ENCODE measurements at regions not wholly inside any gene's neighbourhood (a gene's known extent, or its start where the extent isn't known, plus 50 kb on each side); places are given as distances from the start of the nearest gene placed in this dataset.
A peak's percentile ranks its signal among the peaks of the same experiment; 100 is the strongest.
"Not testable (repeated sequence)": the region's sequence is repeated elsewhere in the genome, so short reads cannot be mapped to it uniquely, and the experiment has no call there.

DNA sequence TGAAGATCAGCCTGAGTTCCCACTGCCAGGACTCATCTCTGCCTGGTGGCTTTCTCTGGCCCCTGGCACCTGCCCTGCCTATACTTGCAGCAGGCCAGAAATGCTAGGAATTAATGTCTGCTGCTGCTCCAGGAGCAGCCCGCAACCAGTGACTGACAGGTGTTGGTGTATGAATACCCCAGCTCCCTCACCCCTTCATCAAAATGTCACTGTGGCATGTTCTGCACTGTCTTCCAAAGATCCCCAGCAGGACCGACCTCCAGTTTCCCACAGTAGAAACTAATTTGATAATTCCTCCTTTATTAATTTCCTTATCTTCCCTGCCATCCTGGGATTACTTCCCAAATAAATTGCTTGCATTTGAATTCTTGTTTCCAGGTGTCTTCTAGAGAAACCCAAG lies 425.4 kb downstream of the BCOR start:
- DNase-seq (ENCODE audit: low spot score) = no peak

DNA sequence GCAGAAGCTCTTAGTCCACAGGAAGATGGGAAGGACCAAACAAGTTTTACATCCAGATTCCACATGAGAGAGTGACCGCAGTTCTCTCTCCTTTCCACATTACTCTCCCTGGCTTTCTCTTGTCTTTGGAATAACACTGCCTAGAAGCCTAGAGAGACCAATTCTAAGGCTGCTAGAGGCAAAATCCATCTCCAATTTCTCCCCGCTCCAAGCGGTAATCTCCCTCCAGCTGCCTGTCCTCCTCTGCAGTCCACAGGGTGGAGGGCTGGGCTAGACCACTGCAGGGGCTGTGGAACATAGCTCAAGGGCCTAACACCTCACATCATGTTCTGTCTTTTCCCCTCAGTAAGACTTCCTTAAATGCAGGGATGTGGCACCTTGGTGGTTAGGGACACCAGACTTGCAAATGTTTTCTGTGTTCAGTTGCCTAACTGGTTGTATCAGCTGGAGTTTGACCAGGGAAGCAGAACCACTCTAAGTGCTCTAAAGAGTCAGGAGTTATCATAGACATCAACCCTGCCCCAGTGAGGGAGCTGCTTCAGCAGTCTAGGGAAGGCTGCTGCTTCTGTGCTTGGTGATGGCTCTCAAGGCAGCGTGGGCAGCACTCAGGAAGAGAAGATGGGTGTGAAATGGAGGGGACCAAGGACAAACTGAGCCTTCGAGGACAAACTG lies 423.1 kb downstream of the BCOR start:
- DNase-seq (ENCODE audit: low spot score) = no peak

- no peak for DNase-seq (ENCODE audit: low spot score)
These were observed 422.6 kb downstream of the BCOR start for GRCh38 chrX:39675162-39675553.

- no peak for DNase-seq (ENCODE audit: low spot score)
These were observed 422.1 kb downstream of the BCOR start for GRCh38 chrX:39675619-39676018.

DNA sequence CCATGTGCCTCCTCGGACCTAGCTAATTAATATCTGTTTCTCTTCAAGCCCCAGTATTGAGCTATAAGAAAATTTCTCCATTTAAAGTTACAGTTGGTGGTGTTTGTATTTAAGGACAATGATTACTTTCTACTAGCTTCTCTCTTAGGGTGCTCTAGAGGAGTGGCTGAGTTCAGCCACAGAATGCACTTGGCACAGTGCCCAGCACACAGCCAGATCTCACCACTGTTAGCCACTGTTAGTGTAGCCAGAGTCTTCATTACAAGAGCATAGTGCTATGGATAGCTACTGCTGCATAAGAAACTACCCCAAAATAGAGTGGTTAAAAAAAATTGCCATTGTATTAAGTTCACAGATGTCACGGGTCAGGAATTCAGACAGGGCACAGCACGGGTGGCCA lies 421.3 kb downstream of the BCOR start:
- DNase-seq (ENCODE audit: low spot score) = no peak

GRCh38 chrX:39677585-39677977 lies 420.2 kb downstream of the BCOR start:
- no peak for DNase-seq (ENCODE audit: low spot score)

DNA sequence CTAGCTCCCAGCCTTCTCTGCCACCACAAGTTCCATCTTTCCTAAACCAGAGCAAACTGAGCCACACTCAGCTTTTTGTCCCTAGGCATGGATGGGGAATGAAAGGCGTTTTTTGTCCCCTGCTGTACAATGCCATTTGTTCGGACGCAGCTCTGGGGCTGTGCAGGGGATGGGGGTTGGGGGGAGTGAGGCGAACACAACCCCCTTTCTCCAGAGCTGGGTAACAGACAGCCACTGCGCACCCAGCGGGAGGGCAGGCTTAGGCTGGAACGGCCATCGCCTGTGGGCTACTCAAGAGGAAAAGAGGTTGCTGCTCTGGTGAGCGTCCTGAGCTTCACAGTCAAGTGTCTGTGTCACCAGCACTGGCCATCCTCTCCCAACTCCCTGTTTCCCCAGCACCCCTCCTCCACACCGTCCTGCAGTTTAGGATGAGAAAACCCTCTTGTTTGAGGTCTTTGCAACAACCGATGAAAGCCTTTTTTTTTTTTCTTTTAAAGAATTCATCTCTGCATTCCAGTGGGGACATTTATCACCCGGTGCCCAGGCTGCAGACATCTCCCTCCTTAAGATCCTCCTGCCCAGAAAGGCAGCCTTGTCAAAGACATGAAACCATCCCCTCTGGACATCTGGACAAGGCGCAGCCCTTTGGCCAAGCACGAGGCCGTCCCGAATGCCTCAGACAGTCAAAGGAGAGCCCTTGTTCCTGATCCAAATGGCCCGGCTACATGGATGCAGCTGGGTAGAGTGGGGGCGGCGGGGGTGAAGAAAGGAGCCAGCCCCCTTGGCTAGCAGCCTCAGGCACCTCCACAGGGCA lies 419.6 kb downstream of the BCOR start:
- peak; percentile 42 for DNase-seq (ENCODE audit: low spot score)

DNA sequence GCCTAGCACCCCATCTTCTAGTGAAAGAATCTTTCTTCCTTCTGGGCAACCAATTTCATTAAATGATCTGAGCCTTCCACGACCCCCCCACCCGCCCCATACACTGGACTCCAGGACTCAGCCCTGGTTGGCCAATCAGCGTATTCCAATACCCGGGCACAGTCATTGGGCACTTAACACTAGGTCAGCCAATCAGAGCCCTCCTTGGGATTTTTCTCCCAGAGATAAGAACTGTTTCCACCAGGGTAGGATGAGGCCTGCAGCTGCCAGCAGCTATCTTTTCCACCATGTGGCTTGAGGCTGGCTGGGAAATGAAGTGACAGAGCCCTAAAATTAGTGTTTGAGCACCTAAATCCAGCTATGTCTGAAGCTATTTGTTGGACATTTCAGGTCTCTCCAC lies 418.8 kb downstream of the BCOR start:
- no peak for DNase-seq (ENCODE audit: low spot score)

GRCh38 chrX:39679497-39680157 lies 418.1 kb downstream of the BCOR start:
- no peak for DNase-seq (ENCODE audit: low spot score)

DNA sequence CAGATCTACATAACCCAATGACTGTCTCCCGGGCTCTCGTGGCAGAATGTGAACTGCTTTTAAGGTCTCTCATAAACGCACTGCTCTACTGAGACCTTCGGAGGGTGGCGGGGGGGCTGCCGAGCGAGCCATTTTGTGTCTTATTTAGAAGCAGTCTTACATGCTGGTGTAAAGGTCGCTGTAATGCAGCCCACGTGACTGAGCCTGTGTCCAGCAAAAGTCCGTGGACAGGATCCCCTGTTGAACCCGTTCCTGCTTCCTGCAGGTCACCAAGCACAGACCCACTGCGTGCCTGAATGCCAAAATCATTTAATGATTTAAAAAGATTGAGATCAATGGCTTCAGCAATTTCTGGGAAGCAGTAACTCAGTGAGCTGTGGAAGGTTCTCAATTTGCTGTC lies 415.9 kb downstream of the BCOR start:
- no peak for DNase-seq (ENCODE audit: low spot score)

DNA sequence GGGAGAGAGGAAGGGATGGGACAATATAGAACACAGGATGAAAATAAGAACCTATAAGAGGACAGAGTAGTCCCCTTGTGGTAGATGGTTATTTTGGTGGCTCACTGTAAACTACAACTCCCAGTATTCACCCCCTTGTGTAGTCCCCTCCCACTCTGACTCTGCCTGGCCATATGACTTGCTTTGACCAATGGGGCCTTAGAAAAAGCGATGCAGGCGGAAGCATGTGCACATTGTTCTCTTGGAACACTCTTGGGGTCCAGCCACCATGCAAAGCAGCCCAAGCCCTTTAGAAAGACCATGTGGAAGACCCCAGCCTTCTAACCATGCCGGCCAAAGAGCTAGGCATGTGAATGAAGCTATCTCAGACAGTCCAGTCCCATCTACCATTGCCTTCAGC lies 415.0 kb downstream of the BCOR start:
- no peak for DNase-seq (ENCODE audit: low spot score)

DNA sequence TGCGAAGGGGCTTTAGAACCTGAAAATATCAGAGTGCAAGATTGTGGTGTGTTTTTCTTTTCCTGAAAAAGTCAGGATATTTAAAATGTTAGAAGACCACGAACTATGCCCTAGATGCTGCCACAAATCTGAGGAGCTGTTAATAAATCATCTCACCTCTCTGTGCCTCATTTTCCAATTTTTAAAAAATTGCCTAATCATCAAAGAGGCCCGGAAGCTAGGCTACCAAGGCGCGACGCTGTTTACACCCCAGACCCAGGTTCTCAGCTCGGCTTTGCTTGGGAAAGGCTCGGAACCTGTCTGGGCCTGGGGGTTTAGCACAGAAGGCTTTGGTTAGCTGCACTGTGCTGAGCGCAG lies 409.6 kb downstream of the BCOR start:
- no peak for DNase-seq (ENCODE audit: low spot score)

GRCh38 chrX:39688576-39689375 lies 409.0 kb downstream of the BCOR start:
- peak; percentile 50 for DNase-seq (ENCODE audit: low spot score)

DNA sequence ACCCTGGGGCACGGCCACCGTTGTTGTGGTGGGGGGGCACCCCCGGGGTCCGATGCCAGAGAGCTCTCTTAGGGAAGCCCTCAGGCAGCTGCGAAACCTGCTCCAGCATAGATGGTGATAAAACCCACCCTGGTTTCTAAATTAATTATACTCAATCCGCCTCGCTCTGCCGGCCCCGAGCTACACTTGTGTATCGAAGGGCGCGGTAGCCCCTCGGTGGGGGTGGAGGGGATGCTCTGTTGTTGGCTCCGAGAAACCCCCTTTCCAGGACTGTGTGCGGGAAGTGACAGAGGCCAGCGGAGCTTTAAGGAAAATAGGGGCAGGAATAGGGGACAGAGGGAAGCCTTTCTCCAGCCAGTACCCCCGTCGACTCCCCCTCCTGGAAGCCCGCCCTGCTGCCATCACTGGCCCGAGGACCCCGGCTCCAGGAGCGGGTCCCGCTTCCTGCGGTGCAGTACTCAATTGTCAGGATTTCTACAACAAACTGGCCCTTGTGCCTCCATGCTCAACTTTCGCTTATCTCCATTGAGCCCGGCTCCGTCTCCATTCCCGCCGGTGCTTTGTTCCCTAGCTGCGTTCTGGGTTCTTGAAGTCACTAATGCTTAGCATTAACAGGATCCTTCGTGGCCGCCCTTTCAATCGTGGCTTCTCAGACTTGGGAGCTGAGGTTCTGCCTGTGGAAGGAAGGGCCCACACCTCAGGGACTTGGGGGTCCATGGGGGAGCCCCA lies 408.2 kb downstream of the BCOR start:
- no peak for DNase-seq (ENCODE audit: low spot score)

- no peak for DNase-seq (ENCODE audit: low spot score)
These were observed 407.0 kb downstream of the BCOR start for GRCh38 chrX:39690541-39691415.

DNA sequence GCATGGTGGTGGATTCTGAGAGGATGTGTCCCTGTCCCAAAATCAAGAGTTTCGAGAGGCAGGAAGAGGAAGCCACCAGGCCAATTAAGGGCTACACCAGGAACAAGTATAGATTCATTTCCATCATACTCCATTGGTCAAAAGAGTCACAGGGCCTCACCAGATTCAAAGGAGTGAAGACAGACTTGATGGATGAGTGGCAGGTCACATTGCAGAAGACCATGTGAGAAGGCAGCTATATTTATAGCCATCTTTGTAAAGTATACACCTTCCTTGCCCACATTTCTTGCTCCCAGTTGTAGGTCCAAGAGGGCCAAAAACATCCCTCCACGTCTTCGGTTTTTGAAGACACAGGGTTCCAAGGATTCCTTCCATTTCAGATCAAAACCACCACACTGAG lies 406.0 kb downstream of the BCOR start:
- no peak for DNase-seq (ENCODE audit: low spot score)

DNA sequence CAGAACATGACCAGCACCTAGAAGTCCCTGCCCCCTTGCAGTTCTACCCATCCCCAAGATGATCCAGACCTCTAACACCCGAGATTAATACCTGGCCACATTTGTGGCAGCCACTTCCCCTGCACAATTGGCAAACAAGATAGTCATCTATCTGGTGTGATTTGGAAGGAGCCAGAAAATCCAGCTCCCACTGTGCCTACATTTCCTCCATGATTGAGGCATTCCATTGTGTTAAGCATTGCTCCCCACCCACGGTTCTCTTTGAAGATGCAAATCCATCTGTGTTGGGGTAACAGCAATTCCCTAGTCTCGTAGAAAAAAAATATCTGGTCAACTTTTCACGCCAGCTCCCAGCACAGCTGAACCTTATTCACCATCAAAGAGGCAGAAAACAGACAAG lies 405.0 kb downstream of the BCOR start:
- no peak for DNase-seq (ENCODE audit: low spot score)

DNA sequence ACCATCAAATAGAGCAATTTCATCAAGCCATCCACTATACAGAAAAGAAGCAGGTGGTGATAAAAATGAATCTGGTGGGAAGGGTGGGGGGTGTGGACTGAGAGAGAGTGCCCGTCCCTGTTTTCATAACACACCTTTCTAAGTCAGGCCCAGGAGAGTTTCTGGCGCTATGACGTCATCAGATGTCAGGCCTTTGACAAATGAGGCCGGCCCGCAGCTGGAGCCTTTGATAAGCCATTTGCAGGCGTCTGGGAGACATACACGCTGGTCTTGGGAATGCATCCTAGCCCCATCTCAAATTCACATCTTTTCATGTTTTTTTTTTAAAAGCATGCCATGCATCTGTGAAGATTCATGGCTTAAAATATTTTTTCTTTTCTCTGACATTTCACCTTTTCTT lies 404.5 kb downstream of the BCOR start:
- DNase-seq (ENCODE audit: low spot score) = no peak

- DNase-seq (ENCODE audit: low spot score) = not testable (repeated sequence)
These were observed 395.1 kb downstream of the BCOR start for GRCh38 chrX:39702636-39703035.

- DNase-seq (ENCODE audit: low spot score) = no peak
These were observed 394.5 kb downstream of the BCOR start for GRCh38 chrX:39703307-39703706.

DNA sequence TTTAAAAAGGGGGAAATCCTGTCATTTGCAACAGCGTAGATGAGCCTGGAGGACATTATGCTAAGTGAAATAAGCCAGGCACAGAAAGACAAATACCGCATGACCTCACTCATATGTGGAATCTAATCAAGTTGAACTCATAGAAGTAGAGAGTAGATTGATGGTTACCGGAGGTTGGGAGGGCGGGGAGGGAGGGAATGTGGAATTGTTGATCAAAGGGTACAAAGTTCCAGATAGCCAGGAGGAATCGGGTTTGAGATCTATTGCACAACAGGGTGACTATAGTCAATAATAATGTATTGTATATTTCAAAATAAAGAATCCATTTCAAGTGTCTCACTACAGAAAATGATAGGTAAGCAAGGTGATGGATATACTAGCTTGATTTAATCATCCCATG lies 393.2 kb downstream of the BCOR start:
- no peak for DNase-seq (ENCODE audit: low spot score)
